KMS-11 (cell line): ENCODE measurements at regions not wholly inside any gene's neighbourhood (a gene's known extent, or its start where the extent isn't known, plus 50 kb on each side); places are given as distances from the start of the nearest gene placed in this dataset.

Experiments
- H2AFZ ChIP-seq: fragments of 200-600 bp; sonication (generic); 2 replicates; pipeline ENCODE4 v1.6.1; 2016; ENCODE audit warnings: antibody characterized with exemption, mixed run types, low read depth
- H3K27ac ChIP-seq: fragments of 200-600 bp; sonication (generic); 2 replicates; pipeline ENCODE4 v1.6.1; 2016; ENCODE audit warnings: mild to moderate bottlenecking, mixed run types
- H3K27me3 ChIP-seq: fragments of 200-600 bp; sonication (generic); 2 replicates; pipeline ENCODE4 v1.6.1; 2017; ENCODE audit warnings: mild to moderate bottlenecking, low read depth, mixed run types, moderate library complexity; ENCODE audit not compliant: insufficient read depth
- H3K36me3 ChIP-seq: fragments of 200-600 bp; sonication (generic); 2 replicates; pipeline ENCODE4 v1.6.1; 2017; ENCODE audit warnings: mild to moderate bottlenecking, mixed run types; ENCODE audit not compliant: insufficient read depth
- H3K4me1 ChIP-seq: fragments of 200-600 bp; sonication (generic); 2 replicates; pipeline ENCODE4 v1.6.1; 2016; ENCODE audit warnings: mild to moderate bottlenecking, low read depth, mixed run types; ENCODE audit not compliant: poor library complexity, severe bottlenecking
- H3K4me2 ChIP-seq: fragments of 200-600 bp; sonication (generic); 2 replicates; pipeline ENCODE4 v1.7.0; 2016; ENCODE audit warnings: mild to moderate bottlenecking, mixed run types
- H3K4me3 ChIP-seq: fragments of 200-600 bp; sonication (generic); IDR thresholded peaks from 2 replicates; pipeline ENCODE4 v1.6.1; 2017; ENCODE audit warnings: low read depth, low read length, mixed read lengths; ENCODE audit not compliant: insufficient read depth
- H3K79me2 ChIP-seq: fragments of 200-600 bp; sonication (generic); 2 replicates; pipeline ENCODE4 v1.6.1; 2016; ENCODE audit warnings: low read depth, mixed run types; ENCODE audit not compliant: insufficient read depth
- H3K9ac ChIP-seq: fragments of 200-600 bp; sonication (generic); 2 replicates; pipeline ENCODE4 v1.6.1; 2016; ENCODE audit warnings: mild to moderate bottlenecking, mixed run types
- H4K20me1 ChIP-seq: fragments of 200-600 bp; sonication (generic); 2 replicates; pipeline ENCODE4 v1.6.1; 2016; ENCODE audit warnings: mild to moderate bottlenecking, mixed run types; ENCODE audit not compliant: insufficient read depth
- CTCF ChIP-seq: fragments of 200-600 bp; sonication (generic); conservative IDR thresholded peaks from 2 replicates; pipeline ENCODE4 v1.6.1; 2017; ENCODE audit warnings: low read depth, mild to moderate bottlenecking, antibody characterized with exemption, low read length, moderate library complexity, mixed read lengths

- Histone ChIP-seq H2AFZ (no peak overlapping the region), H3K27me3 (no peaks in the 10 kb centered on the region), H3K4me1 (no peaks in the 10 kb centered on the region), H3K4me3 (no peak overlapping the region), H4K20me1 (no peaks in the 10 kb centered on the region), H3K4me2 (no peak overlapping the region), H3K9ac (no peak overlapping the region), H3K79me2 (no peaks in the 10 kb centered on the region), H3K27ac (no peak overlapping the region), H3K36me3 (no peaks in the 10 kb centered on the region)
- TF ChIP-seq CTCF, result no peak
Measured at GRCh38 chr18:27665264-27665799, 480.2 kb upstream of the CHST9 start.

GRCh38 chr18:27662949-27663348, 477.8 kb upstream of the CHST9 start:
- H4K20me1 ChIP-seq, result no peaks in the 10 kb centered on the region
- no peak overlapping the region for H3K27ac ChIP-seq

GRCh38 chr18:27662537-27662936, 477.4 kb upstream of the CHST9 start:
- H3K79me2 ChIP-seq, result no peaks in the 10 kb centered on the region
- H3K36me3 ChIP-seq, result no peaks in the 10 kb centered on the region
- H3K27ac ChIP-seq, result no peak overlapping the region
- H3K4me3 ChIP-seq, result no peak overlapping the region
- H4K20me1 ChIP-seq, result no peaks in the 10 kb centered on the region
- no peak overlapping the region for H3K4me2 ChIP-seq
- no peak for TF ChIP-seq CTCF
- H3K9ac ChIP-seq, result no peak overlapping the region
- H3K4me1 ChIP-seq, result no peaks in the 10 kb centered on the region
- no peak overlapping the region for H2AFZ ChIP-seq
- no peaks in the 10 kb centered on the region for H3K27me3 ChIP-seq

More at GRCh38 chr18:27662949-27663348, 477.8 kb upstream of the CHST9 start:
- Histone ChIP-seq H3K27me3 (no peaks in the 10 kb centered on the region), H3K4me3 (no peak overlapping the region), H3K36me3 (no peaks in the 10 kb centered on the region), H2AFZ (no peak overlapping the region), H3K9ac (no peak overlapping the region), H3K4me2 (no peak overlapping the region), H3K79me2 (no peaks in the 10 kb centered on the region), H3K4me1 (no peaks in the 10 kb centered on the region)
- TF ChIP-seq CTCF, result no peak

GRCh38 chr18:27661320-27662018, 476.4 kb upstream of the CHST9 start:
- Histone ChIP-seq H3K4me2 (no peak overlapping the region), H3K79me2 (no peaks in the 10 kb centered on the region), H4K20me1 (no peaks in the 10 kb centered on the region), H3K9ac (no peak overlapping the region), H3K4me1 (no peaks in the 10 kb centered on the region), H3K27ac (no peak overlapping the region), H3K4me3 (no peak overlapping the region), H2AFZ (no peak overlapping the region), H3K27me3 (no peaks in the 10 kb centered on the region), H3K36me3 (no peaks in the 10 kb centered on the region)
- TF ChIP-seq CTCF, result no peak
